A549 (cell line): ENCODE measurements at regions not wholly inside any gene's neighbourhood (a gene's known extent, or its start where the extent isn't known, plus 50 kb on each side); places are given as distances from the start of the nearest gene placed in this dataset.

Source experiments
- ATAC-seq, 2 experiments: fragments of 200-7000 bp in 1 of 2; fragments of >200 bp in 1 of 2; cut with Nextera tagmentation in 1 of 2; cut with Tn5 transposase in 1 of 2; 3 replicates each; pipeline versions ENCODE4 v1.8.0 to v1.9.1; 2018 to 2020; ENCODE audit warnings: mild to moderate bottlenecking in 1 of 2, moderate library complexity in 1 of 2
- CTCF ChIA-PET: fragments of 300-600 bp; sonication (Branson Sonifier 250); formaldehyde crosslinking; extraction: SDS; loops from one replicate; lab custom pipeline; 2021; ENCODE audit warnings: antibody characterized with exemption, inconsistent platforms; lab: Yijun Ruan, JAX
- POLR2A ChIA-PET: fragments of 350-600 bp; formaldehyde crosslinking; extraction: SDS; loops from one replicate; lab custom pipeline; 2021; ENCODE audit warnings: antibody characterized with exemption, inconsistent platforms; lab: Yijun Ruan, JAX
- DNase-seq, 2 experiments: peaks; one replicate each; pipeline versions ENCODE4 v3.0.0 to v3.0.0-alpha.2; 2011 to 2016; ENCODE audit warnings: low read depth in 1 of 2, low spot score in 1 of 2
- FAIRE-seq: peaks from 2 replicates; lab custom pipeline; 2011; peaks lifted over from hg19 to GRCh38; lab: Jason Lieb, UNC
- H3K27ac ChIP-seq, 2 experiments: fragments of >200 bp; sonication (Bioruptor Twin); formaldehyde crosslinking; 3 replicates each; pipeline ENCODE4 v1.5.1; 2016 to 2017
- H3K4me1 ChIP-seq: fragments of >200 bp; sonication (Bioruptor Twin); formaldehyde crosslinking; 3 replicates; pipeline ENCODE4 v1.6.1; 2016
- H3K4me2 ChIP-seq: fragments of >200 bp; sonication (Bioruptor Twin); formaldehyde crosslinking; 3 replicates; pipeline ENCODE4 v1.6.1; 2016
- H3K4me3 ChIP-seq: fragments of >200 bp; sonication (Bioruptor Twin); formaldehyde crosslinking; 3 replicates; pipeline ENCODE4 v1.5.1; 2016
- H3K9me3 ChIP-seq: fragments of >200 bp; sonication (Bioruptor Twin); formaldehyde crosslinking; 3 replicates; pipeline ENCODE4 v1.6.1; 2016
- EHF ChIP-seq: fragments of 250-450 bp; sonication (Bioruptor Pico); IDR thresholded peaks from 2 replicates; pipeline ENCODE4 v1.5.0; 2020; ENCODE audit warnings: mild to moderate bottlenecking
- ESRRA ChIP-seq: fragments of 150-350 bp; IDR thresholded peaks from 2 replicates; pipeline ENCODE4 v1.6.1; 2014; ENCODE audit warnings: mild to moderate bottlenecking, low read length, borderline replicate concordance
- HEYL ChIP-seq: fragments of 250-450 bp; sonication (Bioruptor Pico); IDR thresholded peaks from 2 replicates; pipeline ENCODE4 v1.8.0; 2021; ENCODE audit warnings: mild to moderate bottlenecking, moderate library complexity
- HOXB13 ChIP-seq: fragments of 250-450 bp; sonication (Bioruptor Pico); IDR thresholded peaks from 2 replicates; pipeline ENCODE4 v1.5.0; 2020; ENCODE audit warnings: low read depth, mild to moderate bottlenecking, moderate library complexity
- JUN ChIP-seq, 2 experiments: fragments of >200 bp; sonication (Bioruptor Twin); formaldehyde crosslinking; IDR thresholded peaks; 2 replicates in 1 of 2; 3 replicates in 1 of 2; pipeline ENCODE4 v1.6.1; 2016 to 2017
- KDM1A ChIP-seq: fragments of 200-600 bp; sonication (generic); IDR thresholded peaks from 2 replicates; pipeline ENCODE4 v1.6.1; 2016; ENCODE audit warnings: low read depth, mild to moderate bottlenecking
- KDM5A ChIP-seq: fragments of 200-600 bp; sonication (generic); IDR thresholded peaks from 2 replicates; pipeline ENCODE4 v1.6.1; 2016; ENCODE audit warnings: antibody characterized with exemption, mild to moderate bottlenecking
- MAFK ChIP-seq: fragments of 450-650 bp; IDR thresholded peaks from 2 replicates; pipeline ENCODE4 v1.6.1; 2014; ENCODE audit not compliant: partially characterized antibody
- NR3C1 ChIP-seq: fragments of >200 bp; sonication (Bioruptor Twin); formaldehyde crosslinking; IDR thresholded peaks from 3 replicates; pipeline ENCODE4 v1.6.1; 2017
- PHF8 ChIP-seq: fragments of 200-600 bp; sonication (generic); IDR thresholded peaks from 2 replicates; pipeline ENCODE4 v1.6.1; 2016; ENCODE audit warnings: low read depth, mild to moderate bottlenecking, antibody characterized with exemption, moderate library complexity, borderline replicate concordance
- RARB ChIP-seq: fragments of 250-450 bp; sonication (Bioruptor Pico); IDR thresholded peaks from 2 replicates; pipeline ENCODE4 v1.8.0; 2021; ENCODE audit warnings: mild to moderate bottlenecking, moderate library complexity
- RCOR1 ChIP-seq: fragments of 150-350 bp; IDR thresholded peaks from 2 replicates; pipeline ENCODE4 v1.6.1; 2014; ENCODE audit warnings: antibody characterized with exemption, low read length, low read depth
- RNF2 ChIP-seq: fragments of 200-600 bp; sonication (generic); IDR thresholded peaks from 2 replicates; pipeline ENCODE4 v1.6.1; 2016; ENCODE audit warnings: low read depth, mild to moderate bottlenecking, antibody characterized with exemption, moderate library complexity, borderline replicate concordance
- TFCP2L1 ChIP-seq: fragments of 250-450 bp; sonication (Bioruptor Pico); IDR thresholded peaks from 2 replicates; pipeline ENCODE4 v1.5.0; 2021; ENCODE audit warnings: mild to moderate bottlenecking
- ZFP36 ChIP-seq: fragments of 450-650 bp; IDR thresholded peaks from 2 replicates; pipeline ENCODE4 v1.6.1; 2014; ENCODE audit warnings: borderline replicate concordance; ENCODE audit not compliant: partially characterized antibody
- WGBS: methylation state at CpG from one replicate; pipeline ENCODE4 v1.1.6; 2017; ENCODE audit errors: missing lambda C conversion rate; 5-methylcytosine and 5-hydroxymethylcytosine counted together
- TF ChIP-seq, protein P1 (sequence below): fragments of 150-350 bp; IDR thresholded peaks from 2 replicates; pipeline ENCODE4 v1.6.1; 2014; ENCODE audit warnings: low read depth, mild to moderate bottlenecking, low read length
- TF ChIP-seq, protein P2 (sequence below): IDR thresholded peaks from 2 replicates; pipeline ENCODE4 v1.6.1; 2012
- TF ChIP-seq, protein P3 (sequence below): fragments of 200-600 bp; sonication (generic); IDR thresholded peaks from 2 replicates; pipeline ENCODE4 v1.6.1; 2016; ENCODE audit warnings: antibody characterized with exemption, mild to moderate bottlenecking, moderate library complexity
- TF ChIP-seq, protein P4 (sequence below): IDR thresholded peaks from 2 replicates; pipeline ENCODE4 v1.6.1; 2012; ENCODE audit warnings: low read depth, borderline replicate concordance
- TF ChIP-seq, protein P5 (sequence below): fragments of >200 bp; sonication (Bioruptor Twin); formaldehyde crosslinking; IDR thresholded peaks from 3 replicates; pipeline ENCODE4 v1.6.1; 2016

DNA sequence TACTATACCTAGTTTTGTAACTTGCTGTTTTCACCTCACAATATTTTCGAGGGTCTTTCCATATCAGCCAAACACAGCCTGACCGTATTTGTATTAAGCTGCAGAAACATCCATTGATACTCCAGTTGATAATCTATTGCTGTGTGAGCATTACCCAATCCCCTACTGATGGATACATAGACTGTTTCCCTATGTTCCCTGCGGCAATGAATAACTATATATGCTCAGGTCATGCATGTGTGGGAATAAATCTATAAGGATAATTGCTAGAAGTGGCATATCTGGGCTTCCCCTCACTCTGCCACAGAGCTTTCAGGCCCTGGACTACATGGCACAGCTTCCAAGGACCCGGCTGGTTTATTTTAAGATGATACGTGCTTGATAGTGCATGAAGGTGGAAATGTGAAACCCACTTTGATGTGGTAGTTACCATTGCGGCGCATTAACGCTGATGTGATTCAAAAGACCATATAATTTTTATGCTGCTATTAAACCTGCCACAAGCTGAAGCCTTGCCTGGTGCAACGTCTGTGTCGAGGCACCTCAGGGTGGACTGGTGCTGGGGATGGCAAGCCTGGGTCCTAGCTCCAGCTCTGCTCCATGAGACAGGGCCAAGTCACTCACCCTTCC lies 81.4 kb upstream of the KCNK12 start:
- POLR2A ChIA-PET, result no interaction called here
- no peak overlapping the region for H3K27ac ChIP-seq
- 62% methylated on average over 10 of the region's 10 CpGs for WGBS
- TF ChIP-seq ZFP36 (no peak), KDM1A (no peak), TFCP2L1 (CRISPR knock-in tag) (no peak), RARB (CRISPR knock-in tag) (no peak), JUN (IDR thresholded peaks at IDR 0.05) (no peak), EHF (CRISPR knock-in tag) (no peak), NR3C1 (no peak)
- TF ChIP-seq, protein P1, sequence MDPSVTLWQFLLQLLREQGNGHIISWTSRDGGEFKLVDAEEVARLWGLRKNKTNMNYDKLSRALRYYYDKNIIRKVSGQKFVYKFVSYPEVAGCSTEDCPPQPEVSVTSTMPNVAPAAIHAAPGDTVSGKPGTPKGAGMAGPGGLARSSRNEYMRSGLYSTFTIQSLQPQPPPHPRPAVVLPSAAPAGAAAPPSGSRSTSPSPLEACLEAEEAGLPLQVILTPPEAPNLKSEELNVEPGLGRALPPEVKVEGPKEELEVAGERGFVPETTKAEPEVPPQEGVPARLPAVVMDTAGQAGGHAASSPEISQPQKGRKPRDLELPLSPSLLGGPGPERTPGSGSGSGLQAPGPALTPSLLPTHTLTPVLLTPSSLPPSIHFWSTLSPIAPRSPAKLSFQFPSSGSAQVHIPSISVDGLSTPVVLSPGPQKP, result no peak
- FAIRE-seq, result no peak
- no peaks in the 10 kb centered on the region for H3K4me1 ChIP-seq
- CTCF ChIA-PET, result interaction anchor here (1.0 to 1.4 kb wide), 3 partner anchors 23 to 117 kb away, joined by 3 to 5 read pairs (median 3); no protein-coding TSS in a partner anchor
- H3K4me3 ChIP-seq, result no peak overlapping the region
- ATAC-seq, result no peak
- no peaks in the 10 kb centered on the region for H3K9me3 ChIP-seq
- DNase-seq, result no peak
- no peak overlapping the region for H3K4me2 ChIP-seq

DNA sequence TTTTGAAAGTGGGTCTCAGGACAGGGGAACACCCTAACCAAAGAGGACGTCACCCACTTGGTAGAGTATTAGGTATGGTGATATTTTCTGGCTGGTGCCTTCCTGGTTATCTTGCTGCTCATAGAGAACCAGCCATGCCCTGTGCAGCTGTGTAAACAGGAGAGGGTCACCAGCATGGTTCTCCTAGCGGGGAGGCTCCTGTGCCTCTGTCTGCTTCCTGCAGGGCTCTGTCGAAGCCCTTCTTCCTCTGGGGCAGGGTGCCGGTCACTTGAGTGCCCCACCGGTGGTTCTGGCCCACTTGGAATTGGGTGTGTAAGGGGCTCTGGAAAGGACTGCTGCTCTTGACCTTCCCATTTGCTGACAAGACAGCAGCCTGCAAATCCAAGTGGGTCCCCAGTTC lies 80.5 kb upstream of the KCNK12 start:
- WGBS, result 26% methylated on average over 5 of the region's 5 CpGs
- Histone ChIP-seq H3K9me3 (no peaks in the 10 kb centered on the region), H3K4me1 (no peaks in the 10 kb centered on the region), H3K4me2 (no peak overlapping the region), H3K27ac (no peak overlapping the region), H3K4me3 (no peak overlapping the region)
- CTCF ChIA-PET, result interaction anchor here (1.3 kb wide), 1 partner anchor 116 kb away, joined by 3 read pairs; no protein-coding TSS in a partner anchor
- DNase-seq, result no peak
- no peak for FAIRE-seq
- POLR2A ChIA-PET, result no interaction called here
- no peak for ATAC-seq
- TF ChIP-seq RARB (CRISPR knock-in tag) (no peak), MAFK (no peak), ESRRA (no peak)
- TF ChIP-seq, protein P2, sequence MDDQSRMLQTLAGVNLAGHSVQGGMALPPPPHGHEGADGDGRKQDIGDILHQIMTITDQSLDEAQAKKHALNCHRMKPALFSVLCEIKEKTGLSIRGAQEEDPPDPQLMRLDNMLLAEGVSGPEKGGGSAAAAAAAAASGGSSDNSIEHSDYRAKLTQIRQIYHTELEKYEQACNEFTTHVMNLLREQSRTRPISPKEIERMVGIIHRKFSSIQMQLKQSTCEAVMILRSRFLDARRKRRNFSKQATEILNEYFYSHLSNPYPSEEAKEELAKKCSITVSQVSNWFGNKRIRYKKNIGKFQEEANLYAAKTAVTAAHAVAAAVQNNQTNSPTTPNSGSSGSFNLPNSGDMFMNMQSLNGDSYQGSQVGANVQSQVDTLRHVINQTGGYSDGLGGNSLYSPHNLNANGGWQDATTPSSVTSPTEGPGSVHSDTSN, result no peak
- TF ChIP-seq, protein P3, sequence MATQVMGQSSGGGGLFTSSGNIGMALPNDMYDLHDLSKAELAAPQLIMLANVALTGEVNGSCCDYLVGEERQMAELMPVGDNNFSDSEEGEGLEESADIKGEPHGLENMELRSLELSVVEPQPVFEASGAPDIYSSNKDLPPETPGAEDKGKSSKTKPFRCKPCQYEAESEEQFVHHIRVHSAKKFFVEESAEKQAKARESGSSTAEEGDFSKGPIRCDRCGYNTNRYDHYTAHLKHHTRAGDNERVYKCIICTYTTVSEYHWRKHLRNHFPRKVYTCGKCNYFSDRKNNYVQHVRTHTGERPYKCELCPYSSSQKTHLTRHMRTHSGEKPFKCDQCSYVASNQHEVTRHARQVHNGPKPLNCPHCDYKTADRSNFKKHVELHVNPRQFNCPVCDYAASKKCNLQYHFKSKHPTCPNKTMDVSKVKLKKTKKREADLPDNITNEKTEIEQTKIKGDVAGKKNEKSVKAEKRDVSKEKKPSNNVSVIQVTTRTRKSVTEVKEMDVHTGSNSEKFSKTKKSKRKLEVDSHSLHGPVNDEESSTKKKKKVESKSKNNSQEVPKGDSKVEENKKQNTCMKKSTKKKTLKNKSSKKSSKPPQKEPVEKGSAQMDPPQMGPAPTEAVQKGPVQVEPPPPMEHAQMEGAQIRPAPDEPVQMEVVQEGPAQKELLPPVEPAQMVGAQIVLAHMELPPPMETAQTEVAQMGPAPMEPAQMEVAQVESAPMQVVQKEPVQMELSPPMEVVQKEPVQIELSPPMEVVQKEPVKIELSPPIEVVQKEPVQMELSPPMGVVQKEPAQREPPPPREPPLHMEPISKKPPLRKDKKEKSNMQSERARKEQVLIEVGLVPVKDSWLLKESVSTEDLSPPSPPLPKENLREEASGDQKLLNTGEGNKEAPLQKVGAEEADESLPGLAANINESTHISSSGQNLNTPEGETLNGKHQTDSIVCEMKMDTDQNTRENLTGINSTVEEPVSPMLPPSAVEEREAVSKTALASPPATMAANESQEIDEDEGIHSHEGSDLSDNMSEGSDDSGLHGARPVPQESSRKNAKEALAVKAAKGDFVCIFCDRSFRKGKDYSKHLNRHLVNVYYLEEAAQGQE, result no peak

DNA sequence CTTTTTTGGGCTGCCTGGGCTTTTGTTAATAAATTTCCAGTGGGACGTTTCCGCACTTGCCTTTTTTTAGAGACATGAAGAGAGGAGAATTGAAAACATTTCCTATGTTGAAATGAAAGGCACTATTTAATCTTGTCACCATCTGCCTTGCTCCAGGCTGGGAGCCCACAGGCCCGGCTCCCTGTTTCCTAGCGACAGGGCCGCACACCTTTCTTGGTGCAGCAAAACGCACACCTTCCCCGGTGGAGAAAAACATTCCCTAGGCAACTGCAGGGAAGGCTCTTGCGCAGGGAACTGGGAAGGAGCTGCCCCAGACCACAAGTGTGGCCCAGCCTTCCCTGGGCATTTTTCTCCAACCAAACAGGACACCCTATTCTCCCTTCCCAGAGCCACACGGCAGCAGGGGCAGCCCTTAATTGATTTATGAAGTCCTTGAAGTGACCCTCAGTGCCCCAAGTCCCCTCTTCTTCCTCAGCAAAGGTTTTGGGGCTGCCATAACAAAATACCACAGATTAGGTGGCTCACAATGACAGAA lies 79.3 kb upstream of the KCNK12 start:
- WGBS, result 77% methylated on average over 9 of the region's 9 CpGs
- Histone ChIP-seq H3K27ac (no peak overlapping the region), H3K9me3 (no peaks in the 10 kb centered on the region), H3K4me2 (no peak overlapping the region), H3K4me3 (no peak overlapping the region), H3K4me1 (no peaks in the 10 kb centered on the region)
- DNase-seq (no peak), FAIRE-seq (no peak), ATAC-seq (no peak)
- ChIA-PET POLR2A (no interaction called here), CTCF (interaction anchor here (0.7 to 0.8 kb wide), 2 partner anchors 11 to 21 kb away, joined by 3 to 4 read pairs; no protein-coding TSS in a partner anchor)
- TF ChIP-seq RARB (CRISPR knock-in tag) (no peak), MAFK (no peak), HEYL (CRISPR knock-in tag) (no peak), PHF8 (no peak), RCOR1 (no peak), KDM5A (no peak), HOXB13 (CRISPR knock-in tag) (no peak), RNF2 (no peak)
- TF ChIP-seq, protein P4, sequence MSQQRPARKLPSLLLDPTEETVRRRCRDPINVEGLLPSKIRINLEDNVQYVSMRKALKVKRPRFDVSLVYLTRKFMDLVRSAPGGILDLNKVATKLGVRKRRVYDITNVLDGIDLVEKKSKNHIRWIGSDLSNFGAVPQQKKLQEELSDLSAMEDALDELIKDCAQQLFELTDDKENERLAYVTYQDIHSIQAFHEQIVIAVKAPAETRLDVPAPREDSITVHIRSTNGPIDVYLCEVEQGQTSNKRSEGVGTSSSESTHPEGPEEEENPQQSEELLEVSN, result no peak
- TF ChIP-seq, protein P1, result no peak
- TF ChIP-seq, protein P5, sequence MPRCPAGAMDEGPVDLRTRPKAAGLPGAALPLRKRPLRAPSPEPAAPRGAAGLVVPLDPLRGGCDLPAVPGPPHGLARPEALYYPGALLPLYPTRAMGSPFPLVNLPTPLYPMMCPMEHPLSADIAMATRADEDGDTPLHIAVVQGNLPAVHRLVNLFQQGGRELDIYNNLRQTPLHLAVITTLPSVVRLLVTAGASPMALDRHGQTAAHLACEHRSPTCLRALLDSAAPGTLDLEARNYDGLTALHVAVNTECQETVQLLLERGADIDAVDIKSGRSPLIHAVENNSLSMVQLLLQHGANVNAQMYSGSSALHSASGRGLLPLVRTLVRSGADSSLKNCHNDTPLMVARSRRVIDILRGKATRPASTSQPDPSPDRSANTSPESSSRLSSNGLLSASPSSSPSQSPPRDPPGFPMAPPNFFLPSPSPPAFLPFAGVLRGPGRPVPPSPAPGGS, result no peak
